ENCODE measurements at regions not wholly inside any gene's neighbourhood (a gene's known extent, or its start where the extent isn't known, plus 50 kb on each side); places are given as distances from the start of the nearest gene placed in this dataset.

DNA sequence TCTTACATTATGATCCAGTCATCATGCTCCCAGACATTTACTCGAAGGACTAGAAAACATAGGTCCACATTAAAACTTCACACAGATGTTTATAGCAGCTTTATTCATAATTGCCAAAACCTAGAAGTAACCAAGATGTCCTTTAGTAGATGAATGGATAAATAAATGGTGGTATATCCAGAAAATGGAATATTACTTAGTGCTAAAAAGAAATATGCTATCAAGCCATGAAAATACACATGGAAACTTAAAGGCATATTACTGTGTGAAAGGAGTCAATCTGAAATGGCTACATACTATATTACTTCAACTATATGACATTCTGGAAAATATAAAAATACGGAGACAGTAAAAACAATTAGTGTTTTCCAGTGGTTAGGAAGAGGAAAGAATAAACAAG lies 1039.1 kb upstream of the INTU start:
- Histone ChIP-seq H3K36me3 (ENCODE audit: control insufficient read depth in 4 of 4, insufficient read depth in 4 of 4, low read length in 4 of 4) (no peaks in the 10 kb centered on the region), H3K4me3 (no peak overlapping the region), H3K27me3 (ENCODE audit: control insufficient read depth in 3 of 3, insufficient read depth in 3 of 3, low read length in 2 of 3) (no peaks in the 10 kb centered on the region), H3K9ac (ENCODE audit: insufficient read depth in 1 of 2, low read length in 2 of 2) (no peak overlapping the region), H3K9me3 (ENCODE audit: control insufficient read depth in 4 of 4, insufficient read depth in 3 of 4, low read length in 3 of 4) (no peaks in the 10 kb centered on the region), H3K27ac (ENCODE audit: low read depth in 1 of 2, low read length in 1 of 2) (no peak overlapping the region), H3K4me1 (ENCODE audit: control insufficient read depth in 5 of 5, insufficient read depth in 5 of 5, low read length in 5 of 5) (no peaks in the 10 kb centered on the region)
- ATAC-seq (ENCODE audit: insufficient read depth, low FRiP score) (no peak), DNase-seq (no peak)
- 89 to 96% methylated on average over 2 of the region's 2 CpGs for WGBS, 2 donors
- TF ChIP-seq, protein P1, sequence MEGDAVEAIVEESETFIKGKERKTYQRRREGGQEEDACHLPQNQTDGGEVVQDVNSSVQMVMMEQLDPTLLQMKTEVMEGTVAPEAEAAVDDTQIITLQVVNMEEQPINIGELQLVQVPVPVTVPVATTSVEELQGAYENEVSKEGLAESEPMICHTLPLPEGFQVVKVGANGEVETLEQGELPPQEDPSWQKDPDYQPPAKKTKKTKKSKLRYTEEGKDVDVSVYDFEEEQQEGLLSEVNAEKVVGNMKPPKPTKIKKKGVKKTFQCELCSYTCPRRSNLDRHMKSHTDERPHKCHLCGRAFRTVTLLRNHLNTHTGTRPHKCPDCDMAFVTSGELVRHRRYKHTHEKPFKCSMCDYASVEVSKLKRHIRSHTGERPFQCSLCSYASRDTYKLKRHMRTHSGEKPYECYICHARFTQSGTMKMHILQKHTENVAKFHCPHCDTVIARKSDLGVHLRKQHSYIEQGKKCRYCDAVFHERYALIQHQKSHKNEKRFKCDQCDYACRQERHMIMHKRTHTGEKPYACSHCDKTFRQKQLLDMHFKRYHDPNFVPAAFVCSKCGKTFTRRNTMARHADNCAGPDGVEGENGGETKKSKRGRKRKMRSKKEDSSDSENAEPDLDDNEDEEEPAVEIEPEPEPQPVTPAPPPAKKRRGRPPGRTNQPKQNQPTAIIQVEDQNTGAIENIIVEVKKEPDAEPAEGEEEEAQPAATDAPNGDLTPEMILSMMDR (IDR thresholded peaks at IDR 0.05; ENCODE audit: control extremely low read depth, extremely low read depth) = no peak

GRCh38 chr4:126595643-126596042 lies 1037.1 kb upstream of the INTU start:
- no peak for ATAC-seq (ENCODE audit: insufficient read depth, low FRiP score)
- H3K4me3 ChIP-seq = no peak overlapping the region
- DNase-seq = no peak

GRCh38 chr4:126599746-126600145 lies 1033.0 kb upstream of the INTU start:
- WGBS, 2 donors = 85% methylated on average over 4 of the region's 4 CpGs
- H3K27ac ChIP-seq (ENCODE audit: low read depth in 1 of 2, low read length in 1 of 2) = no peak overlapping the region
- no peak for DNase-seq

More at GRCh38 chr4:126595643-126596042, 1037.1 kb upstream of the INTU start:
- no peaks in the 10 kb centered on the region for H3K36me3 ChIP-seq (ENCODE audit: control insufficient read depth in 4 of 4, insufficient read depth in 4 of 4, low read length in 4 of 4)
- TF ChIP-seq, protein P1 (IDR thresholded peaks at IDR 0.05; ENCODE audit: control extremely low read depth, extremely low read depth) = no peak
- no peaks in the 10 kb centered on the region for H3K4me1 ChIP-seq (ENCODE audit: control insufficient read depth in 5 of 5, insufficient read depth in 5 of 5, low read length in 5 of 5)
- no peak overlapping the region for H3K27ac ChIP-seq (ENCODE audit: low read depth in 1 of 2, low read length in 1 of 2)
- no peak overlapping the region for H3K9ac ChIP-seq (ENCODE audit: insufficient read depth in 1 of 2, low read length in 2 of 2)
- 49 to 70% methylated on average over 2 of the region's 2 CpGs for WGBS, 2 donors
- H3K9me3 ChIP-seq (ENCODE audit: control insufficient read depth in 4 of 4, insufficient read depth in 3 of 4, low read length in 3 of 4) = no peaks in the 10 kb centered on the region
- H3K27me3 ChIP-seq (ENCODE audit: control insufficient read depth in 3 of 3, insufficient read depth in 3 of 3, low read length in 2 of 3) = no peaks in the 10 kb centered on the region

More at GRCh38 chr4:126599746-126600145, 1033.0 kb upstream of the INTU start:
- H3K27me3 ChIP-seq (ENCODE audit: control insufficient read depth in 3 of 3, insufficient read depth in 3 of 3, low read length in 2 of 3) = no peaks in the 10 kb centered on the region
- no peak overlapping the region for H3K9ac ChIP-seq (ENCODE audit: insufficient read depth in 1 of 2, low read length in 2 of 2)
- no peak for ATAC-seq (ENCODE audit: insufficient read depth, low FRiP score)
- TF ChIP-seq, protein P1 (IDR thresholded peaks at IDR 0.05; ENCODE audit: control extremely low read depth, extremely low read depth) = no peak
- no peaks in the 10 kb centered on the region for H3K9me3 ChIP-seq (ENCODE audit: control insufficient read depth in 4 of 4, insufficient read depth in 3 of 4, low read length in 3 of 4)
- no peak overlapping the region for H3K4me3 ChIP-seq
- H3K4me1 ChIP-seq (ENCODE audit: control insufficient read depth in 5 of 5, insufficient read depth in 5 of 5, low read length in 5 of 5) = peaks cover 0 to 6% (median 0%) of the 10 kb centered on the region in 5 donors
- H3K36me3 ChIP-seq (ENCODE audit: control insufficient read depth in 4 of 4, insufficient read depth in 4 of 4, low read length in 4 of 4) = no peaks in the 10 kb centered on the region

Measured in lung (tissue), 11 donors.